ENCODE measurements at regions not wholly inside any gene's neighbourhood (a gene's known extent, or its start where the extent isn't known, plus 50 kb on each side); places are given as distances from the start of the nearest gene placed in this dataset.

GRCh38 chr12:126554625-126555024, 1489.4 kb downstream of the AACS start:
- no peak for TF ChIP-seq CTCF (conservative IDR thresholded peaks at IDR 0.05 in 1 of 2, IDR thresholded peaks at IDR 0.05 in 1 of 2; ENCODE audit: extremely low read depth in 1 of 2, insufficient read depth in 1 of 2, low read depth in 1 of 2, low read length in 2 of 2)
- no peak for TF ChIP-seq EZH2 (IDR thresholded peaks at IDR 0.05; ENCODE audit: borderline replicate concordance, low read length)

Data from mammary epithelial cell (primary cell).